ENCODE measurements at regions not wholly inside any gene's neighbourhood (a gene's known extent, or its start where the extent isn't known, plus 50 kb on each side); places are given as distances from the start of the nearest gene placed in this dataset.

- TF ChIP-seq CTCF (IDR thresholded peaks at IDR 0.05; ENCODE audit: insufficient read depth, low read length, poor library complexity, severe bottlenecking) (no peak), EZH2phosphoT487 (conservative IDR thresholded peaks at IDR 0.05; ENCODE audit: low read length) (no peak)
Observed at GRCh38 chr22:48047722-48048500, 1285.5 kb downstream of the TBC1D22A start.
